HG03108 (cell line): ENCODE measurements at regions not wholly inside any gene's neighbourhood (a gene's known extent, or its start where the extent isn't known, plus 50 kb on each side); places are given as distances from the start of the nearest gene placed in this dataset.

Experiments used
- ATAC-seq: cut with Tn5 transposase; IDR thresholded peaks from one replicate; pipeline ENCODE4 v1.9.1; 2021; ENCODE audit warnings: moderate library complexity; ENCODE audit not compliant: unreplicated experiment

GRCh38 chr1:106880226-106880625 is 176.2 kb upstream of the PRMT6 start:
- ATAC-seq: no peak

DNA sequence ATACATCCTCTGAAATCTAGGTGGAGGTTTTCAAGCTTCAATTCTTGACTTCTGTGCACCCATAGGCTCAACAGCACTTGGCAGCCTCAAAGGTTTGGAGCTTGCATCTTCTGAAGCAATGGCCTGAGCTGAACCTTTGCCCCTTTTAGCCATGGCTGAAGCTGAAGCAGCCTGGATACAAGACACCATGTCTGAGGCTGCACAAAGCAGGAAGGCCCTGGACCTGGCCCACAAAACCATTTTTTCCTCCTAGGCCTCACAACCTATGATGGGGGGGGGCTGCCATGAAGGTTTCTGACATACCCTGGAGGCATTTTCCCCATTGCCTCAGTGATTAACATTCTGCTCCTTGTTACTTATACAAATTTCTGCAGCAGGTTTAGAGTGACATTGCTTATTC is 173.3 kb upstream of the PRMT6 start:
- ATAC-seq: no peak

- no peak for ATAC-seq
Measured at GRCh38 chr1:106889059-106889458, 167.4 kb upstream of the PRMT6 start.

DNA sequence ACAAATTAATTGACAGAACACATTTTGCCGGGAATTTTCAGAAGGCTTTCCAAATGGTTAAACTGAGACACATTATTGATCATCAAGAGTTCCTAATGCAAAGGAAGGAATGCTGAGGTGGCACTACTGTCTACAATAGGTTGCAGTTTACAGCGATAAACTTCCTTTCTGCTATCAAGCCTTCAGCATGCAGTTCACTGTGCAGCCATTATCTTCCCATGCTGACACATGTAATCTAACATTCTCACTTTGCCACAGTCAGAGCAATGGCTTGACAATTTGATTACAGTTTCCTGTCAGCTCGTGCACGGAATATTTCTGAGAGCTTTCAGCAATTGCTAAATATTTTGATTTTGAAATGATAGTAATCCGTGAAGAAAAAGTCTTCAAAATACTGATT is 166.9 kb upstream of the PRMT6 start:
- ATAC-seq: no peak

GRCh38 chr1:106897976-106898375 is 158.5 kb upstream of the PRMT6 start:
- no peak for ATAC-seq

- ATAC-seq: no peak
Measured at GRCh38 chr1:106899644-106900043, 156.8 kb upstream of the PRMT6 start.

DNA sequence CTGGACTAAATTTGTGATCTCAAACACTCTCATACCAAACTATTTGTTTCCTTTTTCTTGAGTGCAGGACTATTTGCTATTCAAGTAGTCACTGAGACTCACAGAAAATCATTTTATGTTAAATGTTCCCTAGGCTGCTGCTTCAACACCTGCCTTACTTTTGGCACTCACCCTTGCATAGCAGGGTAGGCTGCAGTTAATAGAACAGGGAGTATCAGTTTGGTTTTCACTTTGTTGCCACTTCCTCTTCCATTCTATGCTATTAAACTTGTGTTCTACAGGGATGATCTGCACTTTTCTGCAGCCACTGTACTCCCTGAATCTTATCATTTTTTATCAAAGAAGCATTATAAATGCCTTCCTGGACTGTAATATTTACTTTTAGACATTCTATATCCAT is 148.7 kb upstream of the PRMT6 start:
- peak; percentile 98 for ATAC-seq

DNA sequence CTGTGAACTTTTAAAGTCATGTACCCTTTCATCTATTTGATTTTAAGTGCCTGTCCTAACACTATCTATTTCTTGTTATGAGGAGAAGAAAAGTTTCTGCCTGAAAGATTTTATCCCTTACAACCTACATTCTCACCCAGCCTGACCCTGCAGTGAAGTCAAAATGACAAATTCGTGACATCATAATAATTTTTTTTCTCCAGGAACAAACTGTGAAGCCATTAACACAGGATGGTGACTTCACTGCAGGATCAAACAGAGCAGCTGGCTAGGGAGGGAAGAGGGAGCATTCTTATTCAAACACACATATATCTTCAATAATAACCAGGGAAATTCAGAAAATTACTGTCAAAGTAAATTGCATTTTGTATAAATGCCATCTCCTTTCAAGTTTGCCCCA is 147.8 kb upstream of the PRMT6 start:
- no peak for ATAC-seq

DNA sequence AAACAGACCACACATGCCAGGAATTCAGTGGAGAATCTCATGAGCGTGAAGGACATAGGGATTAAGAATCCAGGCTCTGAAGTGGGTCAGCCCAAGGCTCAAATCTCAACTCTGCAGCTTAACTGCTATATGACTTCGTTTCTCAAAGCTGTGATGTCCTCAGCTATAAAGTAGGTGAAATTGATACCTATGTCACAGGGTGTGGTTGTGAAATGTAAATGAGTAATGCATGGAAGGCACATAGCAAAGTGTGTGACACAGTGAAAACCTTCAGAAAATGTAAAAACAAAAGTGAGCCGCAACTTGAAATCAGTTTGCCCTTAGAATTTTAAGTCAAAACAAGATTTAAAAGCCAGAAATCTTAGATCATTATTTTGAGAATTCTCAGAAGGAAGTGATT is 145.7 kb upstream of the PRMT6 start:
- no peak for ATAC-seq

GRCh38 chr1:106912131-106912530 is 144.3 kb upstream of the PRMT6 start:
- no peak for ATAC-seq

DNA sequence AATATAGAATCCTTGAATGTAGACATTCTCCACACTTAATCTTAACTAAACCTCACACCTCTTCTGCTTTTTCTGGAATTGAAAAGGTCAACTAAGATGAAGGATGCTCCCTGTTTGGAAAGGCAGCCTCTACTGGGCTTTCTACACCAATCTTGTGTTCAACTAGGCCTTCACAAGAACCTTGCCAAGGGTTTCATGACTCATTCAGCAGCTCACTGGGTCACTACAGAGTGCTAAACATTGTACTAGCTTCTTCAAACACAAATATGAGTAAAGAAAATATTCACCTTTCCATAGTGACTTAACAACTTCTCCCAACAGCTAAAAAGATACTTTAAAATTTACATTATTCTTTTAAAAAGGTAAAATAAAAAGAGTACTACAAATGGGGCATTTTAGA is 135.3 kb upstream of the PRMT6 start:
- ATAC-seq: no peak

DNA sequence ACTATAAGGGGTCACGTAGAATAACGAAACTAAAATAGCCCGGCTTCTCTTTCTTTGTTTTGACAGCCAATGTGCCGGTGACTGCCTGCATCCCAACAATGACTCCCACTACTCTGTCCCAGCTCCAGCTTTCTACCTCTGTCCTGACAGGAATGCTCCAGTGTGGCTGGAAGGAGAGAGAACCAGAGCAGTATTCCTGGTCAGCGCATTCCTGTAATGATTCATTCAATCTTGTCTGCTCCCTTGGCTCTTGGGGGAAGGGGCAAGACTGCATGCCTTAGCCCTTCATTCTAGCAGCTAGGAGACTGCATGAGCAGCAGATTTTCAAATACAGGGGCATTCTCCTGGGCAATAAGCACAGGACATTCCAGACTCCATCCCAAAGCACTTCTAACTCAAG is 132.1 kb upstream of the PRMT6 start:
- no peak for ATAC-seq

- no peak for ATAC-seq
Measured at GRCh38 chr1:106925750-106926149, 130.7 kb upstream of the PRMT6 start.

DNA sequence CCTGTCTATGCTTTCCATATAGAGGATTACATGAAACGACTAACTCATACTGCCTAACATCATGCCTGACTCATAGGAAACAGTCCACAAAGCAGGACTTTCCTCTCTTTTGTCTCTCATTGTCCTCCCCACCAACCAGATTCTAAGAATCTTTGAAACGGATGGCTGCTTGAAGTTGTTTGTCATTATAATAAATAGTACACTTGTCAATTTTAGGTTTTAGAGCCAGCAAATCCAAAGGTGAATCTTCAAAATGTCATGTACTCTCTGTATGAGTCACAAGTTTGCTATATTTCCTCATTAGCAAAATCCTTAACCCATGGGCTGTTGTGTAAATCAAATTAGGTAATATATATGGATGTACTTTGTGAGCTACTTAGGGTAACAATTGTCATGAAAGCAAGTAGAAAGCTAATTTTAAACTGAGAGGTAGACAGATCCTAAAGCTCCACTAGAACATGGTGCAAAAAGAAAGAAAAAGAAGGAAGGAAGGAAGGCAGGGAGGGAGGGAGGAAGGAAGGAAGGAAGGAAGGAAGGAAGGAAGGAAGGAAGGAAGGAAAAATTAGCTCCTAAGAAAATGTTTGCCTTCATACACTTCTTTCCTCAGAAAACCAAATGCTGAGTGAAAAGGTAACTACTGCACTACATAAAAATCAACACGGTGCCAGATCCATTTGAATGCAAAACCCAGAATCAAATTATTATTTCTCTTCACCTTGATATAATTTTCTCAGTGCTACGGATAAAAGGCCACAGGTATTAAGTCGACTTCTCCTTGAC is 129.5 kb upstream of the PRMT6 start:
- ATAC-seq: no peak

GRCh38 chr1:106937104-106937503 is 119.4 kb upstream of the PRMT6 start:
- ATAC-seq: no peak

DNA sequence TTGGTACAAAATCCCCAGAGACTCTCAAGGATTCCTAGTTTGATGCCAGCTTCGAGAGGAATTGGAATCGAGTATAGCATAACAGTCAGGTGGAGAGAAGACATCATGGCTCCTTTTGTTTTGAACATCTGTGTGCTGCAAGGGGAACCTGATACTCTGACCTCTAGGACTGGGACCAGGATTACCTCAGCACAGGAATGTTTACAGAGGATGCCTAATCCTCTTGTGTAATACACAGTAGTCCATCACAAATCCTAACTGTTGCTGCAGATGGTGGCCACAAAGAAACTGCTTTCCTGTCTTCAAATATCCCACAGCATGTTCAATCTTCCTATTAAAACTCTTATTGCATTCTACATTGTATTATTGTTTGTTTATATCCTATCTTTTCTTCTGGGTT is 111.8 kb upstream of the PRMT6 start:
- no peak for ATAC-seq

DNA sequence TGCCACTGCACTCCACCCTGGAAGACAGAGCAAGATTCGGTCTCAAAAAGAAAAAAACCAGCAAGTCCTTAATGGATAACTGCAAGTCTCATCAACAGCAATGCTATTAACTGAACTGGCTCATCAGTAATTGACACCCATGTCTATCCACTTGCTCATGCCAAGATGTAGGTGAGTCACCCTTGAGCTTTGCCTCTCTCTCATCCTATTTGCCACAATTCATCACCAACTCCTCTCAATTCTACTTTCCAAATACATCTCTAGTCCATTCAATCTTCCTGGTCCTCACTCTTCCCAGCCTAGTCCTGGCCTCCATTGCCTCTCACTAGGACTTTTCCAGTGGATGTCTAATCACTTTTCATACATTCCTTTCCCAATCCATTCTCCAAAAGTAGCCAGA is 103.7 kb upstream of the PRMT6 start:
- ATAC-seq: no peak

DNA sequence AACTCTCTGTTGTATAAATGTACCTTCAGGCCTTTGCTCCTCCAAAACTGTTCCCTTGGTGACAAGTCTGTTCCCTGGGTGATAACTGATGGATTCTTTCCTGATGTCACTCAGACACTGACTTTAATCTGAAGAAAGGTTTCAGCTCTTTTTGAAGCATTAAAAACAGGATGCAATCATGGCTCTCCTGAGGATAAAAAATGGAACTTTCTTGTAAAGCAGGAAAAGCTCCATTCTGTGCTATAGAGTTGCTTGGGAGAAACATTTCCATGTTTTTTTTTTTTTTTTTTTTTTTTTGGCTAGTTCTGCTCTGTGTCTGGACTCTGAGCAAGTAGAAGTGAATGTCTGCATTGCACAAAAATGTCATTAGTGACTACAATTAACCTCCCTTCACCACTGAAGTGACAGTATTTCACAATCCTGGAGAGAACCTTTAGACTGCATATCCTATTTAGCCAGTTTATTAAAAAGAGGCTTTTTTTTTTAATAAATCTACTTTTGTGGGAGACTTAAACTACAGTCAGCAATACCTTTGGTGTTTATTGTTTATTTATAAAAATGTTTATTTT is 101.7 kb upstream of the PRMT6 start:
- no peak for ATAC-seq

DNA sequence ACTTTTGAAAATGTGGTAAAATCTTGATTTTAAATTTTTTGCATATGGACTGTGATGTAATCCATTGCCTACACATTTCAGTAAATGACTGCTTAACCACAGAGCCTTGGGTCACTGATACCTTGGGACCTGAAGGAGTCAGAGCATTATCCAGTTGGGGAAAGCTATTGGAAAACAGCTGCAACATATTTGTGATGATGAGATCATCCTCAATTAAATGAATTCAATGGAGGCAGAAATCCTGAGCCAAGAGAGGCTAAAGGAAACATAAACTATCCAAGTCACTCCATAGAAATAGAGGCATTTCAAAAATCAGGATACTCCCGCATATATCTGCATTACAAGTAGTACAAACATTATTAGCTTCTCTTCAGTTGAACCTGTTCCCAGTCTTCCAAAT is 99.8 kb upstream of the PRMT6 start:
- ATAC-seq: no peak

- no peak for ATAC-seq
Measured at GRCh38 chr1:106957795-106958194, 98.7 kb upstream of the PRMT6 start.

- ATAC-seq: no peak
Measured at GRCh38 chr1:106960412-106960811, 96.1 kb upstream of the PRMT6 start.

DNA sequence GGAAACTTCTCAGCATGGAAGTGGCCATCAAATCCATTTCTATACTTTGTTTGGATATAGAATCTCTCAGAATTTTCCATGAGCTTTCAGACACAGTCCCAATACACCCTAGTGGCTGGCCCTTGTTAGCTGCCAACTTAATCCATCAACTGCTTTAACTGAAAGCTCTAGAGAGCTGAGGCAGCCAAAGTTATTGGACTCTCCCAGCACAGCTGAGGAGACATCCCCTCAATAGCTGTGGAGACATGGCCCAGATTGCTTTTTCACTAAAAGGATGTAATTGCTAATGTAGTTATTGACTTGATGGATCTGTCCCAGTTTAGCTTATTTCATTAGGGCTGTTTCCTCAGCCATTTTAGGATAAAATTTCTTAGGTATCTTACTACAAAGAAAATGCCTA is 94.8 kb upstream of the PRMT6 start:
- no peak for ATAC-seq

GRCh38 chr1:106962591-106962990 is 93.9 kb upstream of the PRMT6 start:
- no peak for ATAC-seq
